MM.1S (cell line): ENCODE measurements at regions not wholly inside any gene's neighbourhood (a gene's known extent, or its start where the extent isn't known, plus 50 kb on each side); places are given as distances from the start of the nearest gene placed in this dataset.
"Not testable (repeated sequence)": the region's sequence is repeated elsewhere in the genome, so short reads cannot be mapped to it uniquely, and the experiment has no call there.

ENCODE experiments used
- DNase-seq: peaks from one replicate; pipeline ENCODE4 v3.0.0-alpha.2; 2015
- H2AFZ ChIP-seq: fragments of 300-600 bp; sonication (generic); 2 replicates; pipeline ENCODE4 v1.6.0; 2016; ENCODE audit warnings: antibody characterized with exemption, low read length
- H3F3A ChIP-seq: fragments of 300-600 bp; sonication (generic); 2 replicates; pipeline ENCODE4 v1.6.1; 2016; ENCODE audit warnings: mild to moderate bottlenecking, antibody characterized with exemption, low read length, moderate library complexity, mixed read lengths; ENCODE audit not compliant: insufficient read depth
- H3K27ac ChIP-seq: fragments of 300-600 bp; sonication (generic); 2 replicates; pipeline ENCODE4 v1.5.1; 2016; ENCODE audit warnings: mild to moderate bottlenecking, low read length
- H3K27me3 ChIP-seq: fragments of 300-600 bp; sonication (generic); replicated peaks from 2 replicates; pipeline ENCODE4 v1.6.0; 2016; ENCODE audit warnings: low read length; ENCODE audit not compliant: insufficient read depth
- H3K36me3 ChIP-seq: fragments of 300-600 bp; sonication (generic); replicated peaks from 2 replicates; pipeline ENCODE4 v1.6.1; 2016; ENCODE audit warnings: mild to moderate bottlenecking, low read length, mixed read lengths; ENCODE audit not compliant: insufficient read depth
- H3K4me1 ChIP-seq: fragments of 300-600 bp; sonication (generic); 2 replicates; pipeline ENCODE4 v1.6.1; 2016; ENCODE audit warnings: low read length, mixed read lengths
- H3K4me2 ChIP-seq: fragments of 300-600 bp; sonication (generic); 2 replicates; pipeline ENCODE4 v1.6.0; 2016; ENCODE audit warnings: low read depth, low read length
- H3K4me3 ChIP-seq: fragments of 300-600 bp; sonication (generic); 2 replicates; pipeline ENCODE4 v1.5.1; 2016; ENCODE audit warnings: low read length, mixed read lengths
- H3K79me2 ChIP-seq: fragments of 300-600 bp; sonication (generic); 2 replicates; pipeline ENCODE4 v1.6.1; 2016; ENCODE audit warnings: mixed run types, low read length, mixed read lengths
- H3K9ac ChIP-seq: fragments of 300-600 bp; sonication (generic); 2 replicates; pipeline ENCODE4 v1.6.1; 2016; ENCODE audit warnings: low read length, mixed read lengths
- H3K9me2 ChIP-seq: fragments of 300-600 bp; sonication (generic); replicated peaks from 2 replicates; pipeline ENCODE4 v1.6.1; 2016; ENCODE audit warnings: mild to moderate bottlenecking, low read length, mixed read lengths; ENCODE audit not compliant: insufficient read depth
- H3K9me3 ChIP-seq: fragments of 300-600 bp; sonication (generic); replicated peaks from 2 replicates; pipeline ENCODE4 v1.6.1; 2016; ENCODE audit warnings: mild to moderate bottlenecking, low read length, mixed read lengths; ENCODE audit not compliant: insufficient read depth
- H4K20me1 ChIP-seq: fragments of 300-600 bp; sonication (generic); 2 replicates; pipeline ENCODE4 v1.6.1; 2016; ENCODE audit warnings: mild to moderate bottlenecking, low read length, moderate library complexity, mixed read lengths; ENCODE audit not compliant: insufficient read depth
- EZH2 ChIP-seq: fragments of 300-600 bp; sonication (generic); optimal IDR thresholded peaks from 2 replicates; pipeline ENCODE3; 2017; ENCODE audit warnings: low read depth, mild to moderate bottlenecking, antibody characterized with exemption, low read length, mixed read lengths
- EZH2phosphoT487 ChIP-seq: fragments of 300-600 bp; sonication (generic); IDR thresholded peaks from 2 replicates; pipeline ENCODE4 v1.6.1; 2018; ENCODE audit warnings: antibody characterized with exemption, low read length
- TF ChIP-seq, protein P1 (sequence below): fragments of 300-600 bp; sonication (generic); IDR thresholded peaks from 2 replicates; pipeline ENCODE4 v1.5.1; 2016; ENCODE audit warnings: antibody characterized with exemption, low read length, mixed read lengths

DNA sequence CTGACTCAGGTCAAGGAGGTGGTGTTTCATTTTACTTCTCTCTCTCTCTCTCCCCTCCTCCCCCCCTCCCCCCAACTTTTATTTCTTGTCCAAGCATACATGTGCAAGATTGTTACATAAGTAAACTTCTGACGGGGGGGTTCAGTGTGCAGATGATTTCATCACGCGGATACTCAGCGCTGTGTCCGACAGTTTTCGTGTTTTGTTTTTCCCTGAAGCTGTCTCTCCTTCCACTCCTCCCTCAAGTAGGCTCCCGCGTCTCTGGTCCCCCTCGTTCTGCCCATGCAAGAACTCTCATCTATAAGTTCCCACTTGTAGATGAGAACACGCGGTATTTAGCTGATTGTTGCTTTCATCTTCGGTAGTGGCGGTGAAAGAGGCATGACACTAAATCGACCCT, 111.0 kb upstream of the ANKRD30BL start:
- no peak overlapping the region for H3K9ac ChIP-seq
- peaks cover 2% of the 10 kb centered on the region for H3F3A ChIP-seq
- no peaks in the 10 kb centered on the region for H3K9me3 ChIP-seq
- H3K9me2 ChIP-seq: no peaks in the 10 kb centered on the region
- no peaks in the 10 kb centered on the region for H3K36me3 ChIP-seq
- H3K79me2 ChIP-seq: no peaks in the 10 kb centered on the region
- no peak for DNase-seq
- H3K4me1 ChIP-seq: peaks cover 10% of the 10 kb centered on the region
- no peak overlapping the region for H2AFZ ChIP-seq
- no peak overlapping the region for H3K4me3 ChIP-seq
- H3K27me3 ChIP-seq: no peaks in the 10 kb centered on the region
- no peak overlapping the region for H3K4me2 ChIP-seq
- H3K27ac ChIP-seq: no peak overlapping the region
- no peaks in the 10 kb centered on the region for H4K20me1 ChIP-seq
- TF ChIP-seq EZH2: no peak
- TF ChIP-seq EZH2phosphoT487: no peak
- TF ChIP-seq, protein P1, sequence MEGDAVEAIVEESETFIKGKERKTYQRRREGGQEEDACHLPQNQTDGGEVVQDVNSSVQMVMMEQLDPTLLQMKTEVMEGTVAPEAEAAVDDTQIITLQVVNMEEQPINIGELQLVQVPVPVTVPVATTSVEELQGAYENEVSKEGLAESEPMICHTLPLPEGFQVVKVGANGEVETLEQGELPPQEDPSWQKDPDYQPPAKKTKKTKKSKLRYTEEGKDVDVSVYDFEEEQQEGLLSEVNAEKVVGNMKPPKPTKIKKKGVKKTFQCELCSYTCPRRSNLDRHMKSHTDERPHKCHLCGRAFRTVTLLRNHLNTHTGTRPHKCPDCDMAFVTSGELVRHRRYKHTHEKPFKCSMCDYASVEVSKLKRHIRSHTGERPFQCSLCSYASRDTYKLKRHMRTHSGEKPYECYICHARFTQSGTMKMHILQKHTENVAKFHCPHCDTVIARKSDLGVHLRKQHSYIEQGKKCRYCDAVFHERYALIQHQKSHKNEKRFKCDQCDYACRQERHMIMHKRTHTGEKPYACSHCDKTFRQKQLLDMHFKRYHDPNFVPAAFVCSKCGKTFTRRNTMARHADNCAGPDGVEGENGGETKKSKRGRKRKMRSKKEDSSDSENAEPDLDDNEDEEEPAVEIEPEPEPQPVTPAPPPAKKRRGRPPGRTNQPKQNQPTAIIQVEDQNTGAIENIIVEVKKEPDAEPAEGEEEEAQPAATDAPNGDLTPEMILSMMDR: no peak

GRCh38 chr2:132273585-132273984, 111.8 kb upstream of the ANKRD30BL start:
- H4K20me1 ChIP-seq, H3K4me1 ChIP-seq, H3K4me3 ChIP-seq, H3K9me3 ChIP-seq, H3K27me3 ChIP-seq, H3F3A ChIP-seq, H3K79me2 ChIP-seq, H3K27ac ChIP-seq, H3K9me2 ChIP-seq, DNase-seq, H3K9ac ChIP-seq, H3K36me3 ChIP-seq, H2AFZ ChIP-seq, H3K4me2 ChIP-seq: not testable (repeated sequence)

- peaks cover 7% of the 10 kb centered on the region for H3K4me1 ChIP-seq
- H3K36me3 ChIP-seq: no peaks in the 10 kb centered on the region
- no peak overlapping the region for H2AFZ ChIP-seq
- H4K20me1 ChIP-seq: no peaks in the 10 kb centered on the region
- no peaks in the 10 kb centered on the region for H3K27me3 ChIP-seq
- H3K79me2 ChIP-seq: no peaks in the 10 kb centered on the region
- H3K27ac ChIP-seq: no peak overlapping the region
- H3F3A ChIP-seq: no peaks in the 10 kb centered on the region
- no peaks in the 10 kb centered on the region for H3K9me3 ChIP-seq
- no peak for DNase-seq
- no peak overlapping the region for H3K4me3 ChIP-seq
- H3K9me2 ChIP-seq: no peaks in the 10 kb centered on the region
- H3K4me2 ChIP-seq: no peak overlapping the region
- no peak overlapping the region for H3K9ac ChIP-seq
- TF ChIP-seq, protein P1: no peak
Measured at GRCh38 chr2:132274000-132274399, 112.2 kb upstream of the ANKRD30BL start.

GRCh38 chr2:132275396-132275795, 113.6 kb upstream of the ANKRD30BL start:
- Histone ChIP-seq H3K4me3 (no peak overlapping the region), H4K20me1 (no peaks in the 10 kb centered on the region), H3K27me3 (no peaks in the 10 kb centered on the region), H3F3A (no peaks in the 10 kb centered on the region), H3K9ac (no peak overlapping the region), H3K36me3 (no peaks in the 10 kb centered on the region), H2AFZ (no peak overlapping the region), H3K9me3 (no peaks in the 10 kb centered on the region), H3K4me1 (no peaks in the 10 kb centered on the region), H3K79me2 (no peaks in the 10 kb centered on the region), H3K27ac (no peak overlapping the region), H3K4me2 (no peak overlapping the region), H3K9me2 (no peaks in the 10 kb centered on the region)
- DNase-seq: no peak
- no peak for TF ChIP-seq EZH2phosphoT487
- TF ChIP-seq, protein P1: no peak
- no peak for TF ChIP-seq EZH2
